K562 (cell line): ENCODE measurements at regions not wholly inside any gene's neighbourhood (a gene's known extent, or its start where the extent isn't known, plus 50 kb on each side); places are given as distances from the start of the nearest gene placed in this dataset.

Source experiments
- BRCA1 ChIP-seq, 2 experiments: fragments of 450-650 bp in 1 of 2; sonication (generic) in 1 of 2; formaldehyde crosslinking in 1 of 2; IDR thresholded peaks; 2 replicates each; pipeline versions ENCODE4 v1.5.0 to v1.6.1; 2017 to 2020; ENCODE audit warnings: mild to moderate bottlenecking in 1 of 2, missing genetic modification reagents in 1 of 2
- MXI1 ChIP-seq: IDR thresholded peaks from 2 replicates; pipeline ENCODE4 v1.6.1; 2011; ENCODE audit warnings: low read depth, mild to moderate bottlenecking, improper control_type of control experiment, low read length
- POLR2A ChIP-seq: fragments of 450-650 bp; conservative IDR thresholded peaks from 2 replicates; pipeline ENCODE4 v1.6.1; 2016
- SAP30 ChIP-seq: fragments of 200-600 bp; sonication (generic); IDR thresholded peaks from 2 replicates; pipeline ENCODE4 v1.6.1; 2012; ENCODE audit warnings: borderline replicate concordance, low read depth, mild to moderate bottlenecking, moderate library complexity, low read length, control low read depth, inconsistent platforms; ENCODE audit not compliant: insufficient read depth, poor library complexity, severe bottlenecking
- TF ChIP-seq, protein P1 (sequence below): fragments of 450-650 bp; IDR thresholded peaks from 2 replicates; pipeline ENCODE4 v1.6.1; 2017; ENCODE audit warnings: mild to moderate bottlenecking, moderate library complexity

DNA sequence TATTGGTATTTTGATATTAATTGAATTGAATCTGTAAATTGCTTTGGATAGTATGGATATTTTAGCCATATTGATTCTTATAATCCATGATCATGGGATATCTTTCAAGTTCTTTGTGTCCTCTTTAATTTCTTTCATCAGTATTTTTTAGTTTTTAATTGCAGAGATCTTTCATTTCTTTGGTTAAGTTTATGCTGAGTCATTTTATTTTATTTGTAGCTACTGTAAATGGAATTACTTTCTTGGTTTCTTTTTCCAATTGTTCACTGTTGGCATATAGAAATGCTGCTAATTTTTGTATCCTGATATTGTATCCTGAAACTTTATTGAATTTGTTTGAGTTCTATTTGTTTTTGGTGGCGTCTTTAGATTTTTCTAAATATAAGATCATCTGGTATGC, 79.5 kb upstream of the DSEL start:
- TF ChIP-seq POLR2A (no peak), SAP30 (no peak), BRCA1 (IDR thresholded peaks at IDR 0.05) (no peak), BRCA1 (CRISPR knock-in tag; IDR thresholded peaks at IDR 0.05) (no peak), MXI1 (no peak)
- TF ChIP-seq, protein P1, sequence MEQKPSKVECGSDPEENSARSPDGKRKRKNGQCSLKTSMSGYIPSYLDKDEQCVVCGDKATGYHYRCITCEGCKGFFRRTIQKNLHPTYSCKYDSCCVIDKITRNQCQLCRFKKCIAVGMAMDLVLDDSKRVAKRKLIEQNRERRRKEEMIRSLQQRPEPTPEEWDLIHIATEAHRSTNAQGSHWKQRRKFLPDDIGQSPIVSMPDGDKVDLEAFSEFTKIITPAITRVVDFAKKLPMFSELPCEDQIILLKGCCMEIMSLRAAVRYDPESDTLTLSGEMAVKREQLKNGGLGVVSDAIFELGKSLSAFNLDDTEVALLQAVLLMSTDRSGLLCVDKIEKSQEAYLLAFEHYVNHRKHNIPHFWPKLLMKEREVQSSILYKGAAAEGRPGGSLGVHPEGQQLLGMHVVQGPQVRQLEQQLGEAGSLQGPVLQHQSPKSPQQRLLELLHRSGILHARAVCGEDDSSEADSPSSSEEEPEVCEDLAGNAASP, result no peak
